ENCODE measurements at regions not wholly inside any gene's neighbourhood (a gene's known extent, or its start where the extent isn't known, plus 50 kb on each side); places are given as distances from the start of the nearest gene placed in this dataset.
"Not testable (repeated sequence)": the region's sequence is repeated elsewhere in the genome, so short reads cannot be mapped to it uniquely, and the experiment has no call there.

GRCh38 chr15:21705480-21705879, 172.1 kb downstream of the POTEB start:
- DNase-seq: not testable (repeated sequence)

DNA sequence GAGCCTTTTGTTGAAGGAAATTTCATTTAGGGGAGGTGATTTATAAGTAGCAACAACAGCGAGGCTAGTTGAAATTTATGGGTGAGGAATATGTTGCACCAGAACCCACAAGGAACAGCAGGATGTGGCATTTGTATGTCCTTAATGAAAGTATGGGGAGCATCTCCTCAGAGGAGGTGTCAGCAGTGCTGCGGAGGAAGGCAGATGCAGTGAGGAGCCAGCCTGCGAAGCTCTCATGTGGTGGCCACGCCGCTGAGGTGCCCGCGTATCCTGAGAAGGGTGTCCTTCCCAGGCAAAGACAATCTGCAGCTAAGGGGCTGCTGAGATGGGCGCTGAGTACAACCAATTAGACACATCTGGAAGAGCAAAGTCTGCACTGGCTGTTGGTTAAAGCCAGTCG, 178.9 kb downstream of the POTEB start:
- DNase-seq: not testable (repeated sequence)

DNA sequence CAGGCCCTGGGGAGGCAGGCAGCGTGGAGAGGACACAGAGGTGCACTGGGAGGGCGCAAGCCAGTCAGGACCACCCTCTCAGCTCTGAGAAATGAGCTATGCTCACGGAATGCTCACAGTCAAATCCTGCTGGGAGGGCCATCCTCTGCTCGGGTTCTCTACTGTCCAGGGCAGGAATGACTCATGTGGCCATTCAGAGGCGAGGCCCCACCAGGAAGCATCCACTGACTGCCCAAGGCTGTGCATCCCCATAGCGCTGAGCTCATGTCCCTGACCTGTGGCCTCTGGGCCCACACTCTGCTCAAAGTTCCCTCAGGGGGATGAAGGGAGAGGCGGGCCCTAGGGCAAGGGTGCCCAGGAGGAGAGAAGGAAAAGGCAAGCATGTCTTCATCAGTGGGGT, 182.4 kb downstream of the POTEB start:
- not testable (repeated sequence) for DNase-seq

DNA sequence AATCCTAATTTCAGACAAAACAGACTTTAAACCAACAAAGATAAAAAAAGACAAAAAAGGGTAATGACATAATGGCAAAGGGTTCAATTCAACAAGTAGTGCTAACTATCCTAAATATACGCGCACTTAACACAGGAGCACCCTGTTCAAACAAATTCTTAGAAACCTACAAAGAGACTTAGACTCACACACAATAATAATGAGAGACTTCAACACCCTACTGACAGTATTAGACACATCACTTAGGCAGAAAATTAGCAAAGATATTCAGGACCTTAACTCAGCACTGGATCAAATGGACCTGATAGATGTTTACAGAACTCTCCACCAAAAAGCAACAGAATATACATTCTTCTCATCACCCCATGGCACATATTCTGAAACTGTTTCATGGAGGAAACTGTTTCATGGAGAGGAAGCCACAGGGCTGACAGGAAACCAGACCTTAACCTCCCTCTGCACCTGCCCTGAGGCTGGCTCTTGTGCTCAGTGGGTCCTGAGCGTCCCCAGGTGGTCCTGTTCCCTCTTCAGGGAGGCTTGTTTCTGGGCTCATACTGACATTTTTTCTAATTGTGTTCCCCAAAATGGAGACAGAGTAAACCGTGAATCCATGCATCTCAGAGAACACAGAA, 184.9 kb downstream of the POTEB start:
- not testable (repeated sequence) for DNase-seq

GRCh38 chr15:21656798-21657397, 216.6 kb upstream of the POTEB3 start:
- DNase-seq: not testable (repeated sequence)

- not testable (repeated sequence) for DNase-seq
Observed at GRCh38 chr15:21656114-21656746, 215.9 kb upstream of the POTEB3 start.

- not testable (repeated sequence) for DNase-seq
Observed at GRCh38 chr15:21653707-21654106, 213.4 kb upstream of the POTEB3 start.

DNA sequence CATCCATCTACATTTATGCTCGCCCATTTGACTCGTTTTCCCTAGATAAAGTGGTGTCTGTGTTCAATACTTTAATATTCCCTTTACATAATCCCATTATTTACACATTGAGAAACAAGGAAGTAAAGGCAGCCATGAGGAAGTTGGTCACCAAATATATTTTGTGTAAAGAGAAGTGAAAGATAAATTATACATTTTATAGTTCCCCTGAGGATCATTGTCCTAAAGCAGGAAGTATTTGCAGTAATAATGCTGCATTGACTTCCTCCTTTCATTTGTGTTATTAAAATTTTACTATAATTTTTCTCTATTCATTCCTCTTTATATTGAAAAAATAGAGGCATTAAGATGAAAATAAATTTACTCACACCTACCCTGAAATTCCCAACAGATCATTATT, 198.5 kb upstream of the POTEB3 start:
- not testable (repeated sequence) for DNase-seq

DNA sequence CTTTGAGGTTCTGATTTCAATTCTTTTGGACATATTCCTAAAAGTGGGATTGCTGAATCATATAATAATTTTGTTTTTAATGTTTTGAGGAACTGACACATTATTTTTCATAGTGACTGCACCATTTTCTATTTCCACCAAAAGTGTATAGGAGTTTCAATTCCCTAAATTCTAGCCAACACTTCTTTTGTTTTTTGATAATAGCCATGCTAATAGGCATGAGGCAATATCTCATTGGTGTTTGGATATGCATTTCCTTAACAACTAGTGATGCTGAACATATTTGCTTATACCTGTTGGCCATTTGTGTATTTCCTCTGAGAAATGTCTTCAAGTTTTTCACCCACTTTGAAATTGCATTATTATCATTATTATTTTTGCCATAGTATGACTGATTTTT, 186.4 kb upstream of the POTEB3 start:
- not testable (repeated sequence) for DNase-seq

GRCh38 chr15:21609223-21609622, 168.9 kb upstream of the POTEB3 start:
- DNase-seq: not testable (repeated sequence)

GRCh38 chr15:21565426-21565825, 125.1 kb upstream of the POTEB3 start:
- not testable (repeated sequence) for DNase-seq

- DNase-seq: not testable (repeated sequence)
Observed at GRCh38 chr15:21551809-21552208, 111.5 kb upstream of the POTEB3 start.

- not testable (repeated sequence) for DNase-seq
Observed at GRCh38 chr15:21546182-21546903, 106.0 kb upstream of the POTEB3 start.

- not testable (repeated sequence) for DNase-seq
Observed at GRCh38 chr15:21532785-21533184, 92.5 kb upstream of the POTEB3 start.

DNA sequence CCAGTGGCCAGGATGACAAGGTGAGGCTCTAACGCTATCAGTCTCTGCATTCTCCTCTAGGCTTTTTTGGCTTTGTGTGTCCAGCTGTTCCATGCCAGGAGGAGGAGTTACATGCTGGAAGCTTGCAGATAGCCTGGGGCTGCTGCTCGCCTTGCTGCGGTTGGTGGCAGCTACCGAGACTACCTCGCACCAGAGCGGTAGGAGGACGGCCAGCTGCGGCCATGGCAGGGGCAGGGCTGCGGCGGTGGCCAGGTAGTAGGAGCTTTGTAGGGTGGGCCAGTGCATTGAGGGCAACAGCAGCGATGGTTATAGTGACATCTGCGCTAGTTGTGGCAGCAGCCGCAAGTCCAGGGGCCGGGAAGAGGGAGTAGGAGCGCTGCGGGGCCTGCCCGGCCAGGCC, 75.9 kb upstream of the POTEB3 start:
- not testable (repeated sequence) for DNase-seq

- DNase-seq: not testable (repeated sequence)
Observed at GRCh38 chr15:21515296-21515695, 75.0 kb upstream of the POTEB3 start.

- DNase-seq: not testable (repeated sequence)
Observed at GRCh38 chr15:21503021-21503420, 62.7 kb upstream of the POTEB3 start.
